Astrocyte (in vitro differentiated cells and primary cell): ENCODE measurements at regions not wholly inside any gene's neighbourhood (a gene's known extent, or its start where the extent isn't known, plus 50 kb on each side); places are given as distances from the start of the nearest gene placed in this dataset.

Experiments used
- DNase-seq: peaks from one replicate; pipeline ENCODE4 v3.0.0-alpha.2; 2010; ENCODE audit warnings: low read depth
- FAIRE-seq: peaks from 2 replicates; lab custom pipeline; 2011; peaks lifted over from hg19 to GRCh38; lab: Jason Lieb, UNC
- H2AFZ ChIP-seq: 2 replicates; pipeline ENCODE4 v1.6.0; 2012; ENCODE audit warnings: low read depth, low read length, inconsistent platforms
- H3K27ac ChIP-seq: 2 replicates; pipeline ENCODE4 v1.5.1; 2011; ENCODE audit warnings: low read depth, low read length, inconsistent platforms
- H3K27me3 ChIP-seq: 2 replicates; pipeline ENCODE4 v1.6.0; 2011; ENCODE audit warnings: low read length, inconsistent platforms; ENCODE audit not compliant: insufficient read depth
- H3K36me3 ChIP-seq: 2 replicates; pipeline ENCODE4 v1.5.1; 2011; ENCODE audit warnings: low read length, inconsistent platforms; ENCODE audit not compliant: insufficient read depth
- H3K4me1 ChIP-seq: 2 replicates; pipeline ENCODE4 v1.5.1; 2011; ENCODE audit warnings: low read length, inconsistent platforms; ENCODE audit not compliant: insufficient read depth
- H3K4me2 ChIP-seq: 2 replicates; pipeline ENCODE4 v1.6.0; 2012; ENCODE audit warnings: low read length, inconsistent platforms
- H3K4me3 ChIP-seq: 2 replicates; pipeline ENCODE4 v1.5.1; 2011; ENCODE audit warnings: low read depth, mild to moderate bottlenecking, low read length, inconsistent platforms; ENCODE audit not compliant: insufficient read depth
- H3K79me2 ChIP-seq: 2 replicates; pipeline ENCODE4 v1.6.0; 2012; ENCODE audit warnings: mild to moderate bottlenecking, low read length, inconsistent platforms; ENCODE audit not compliant: insufficient read depth
- H3K9ac ChIP-seq: 2 replicates; pipeline ENCODE4 v1.6.0; 2012; ENCODE audit warnings: mild to moderate bottlenecking, low read length, inconsistent platforms
- H3K9me3 ChIP-seq: 2 replicates; pipeline ENCODE4 v1.5.1; 2012; ENCODE audit warnings: low read depth, mild to moderate bottlenecking, low read length, inconsistent platforms; ENCODE audit not compliant: insufficient read depth
- H4K20me1 ChIP-seq: 2 replicates; pipeline ENCODE4 v1.6.0; 2012; ENCODE audit warnings: low read length, inconsistent platforms; ENCODE audit not compliant: insufficient read depth
- H3K27ac Mint-ChIP-seq: one replicate; pipeline ENCODE4 v1.8.0; 2021; ENCODE audit warnings: mild to moderate bottlenecking, mixed read lengths; ENCODE audit not compliant: unreplicated experiment
- H3K27me3 Mint-ChIP-seq: one replicate; pipeline ENCODE4 v1.8.0; 2021; ENCODE audit warnings: low read depth, mixed read lengths; ENCODE audit not compliant: unreplicated experiment
- H3K36me3 Mint-ChIP-seq: one replicate; pipeline ENCODE4 v1.8.0; 2021; ENCODE audit warnings: low read depth, mixed read lengths; ENCODE audit not compliant: unreplicated experiment
- H3K4me1 Mint-ChIP-seq: one replicate; pipeline ENCODE4 v1.8.0; 2021; ENCODE audit warnings: low read depth, mixed read lengths; ENCODE audit not compliant: unreplicated experiment
- H3K4me3 Mint-ChIP-seq: one replicate; pipeline ENCODE4 v1.8.0; 2021; ENCODE audit warnings: mild to moderate bottlenecking, moderate library complexity, mixed read lengths; ENCODE audit not compliant: unreplicated experiment
- H3K9me3 Mint-ChIP-seq: one replicate; pipeline ENCODE4 v1.8.0; 2021; ENCODE audit warnings: mild to moderate bottlenecking, mixed read lengths; ENCODE audit not compliant: unreplicated experiment
- CTCF ChIP-seq: IDR thresholded peaks from 2 replicates; pipeline ENCODE4 v1.5.1; 2011; ENCODE audit warnings: low read depth, mild to moderate bottlenecking, inconsistent platforms, low read length, moderate library complexity; ENCODE audit not compliant: insufficient read depth
- EZH2 ChIP-seq: IDR thresholded peaks from 2 replicates; pipeline ENCODE4 v1.6.1; 2012; ENCODE audit warnings: mild to moderate bottlenecking, low read length, inconsistent platforms; ENCODE audit not compliant: insufficient read depth

- Histone ChIP-seq H3K9ac (no peak overlapping the region), H3K27ac (no peak overlapping the region), H3K36me3 (no peaks in the 10 kb centered on the region), H3K4me2 (no peak overlapping the region), H3K9me3 (no peaks in the 10 kb centered on the region), H2AFZ (no peak overlapping the region), H3K79me2 (no peaks in the 10 kb centered on the region), H3K4me1 (no peaks in the 10 kb centered on the region), H4K20me1 (no peaks in the 10 kb centered on the region), H3K27me3 (no peaks in the 10 kb centered on the region), H3K4me3 (no peak overlapping the region)
- TF ChIP-seq EZH2 (no peak), CTCF (no peak)
- Mint-ChIP-seq H3K27ac (no peak overlapping the region), H3K9me3 (no peaks in the 10 kb centered on the region), H3K36me3 (no peaks in the 10 kb centered on the region), H3K4me1 (no peaks in the 10 kb centered on the region), H3K4me3 (no peak overlapping the region), H3K27me3 (no peaks in the 10 kb centered on the region)
- FAIRE-seq (no peak), DNase-seq (no peak)
These were observed 132.3 kb upstream of the ANKRD28 start for GRCh38 chr3:15929944-15930571.

DNA sequence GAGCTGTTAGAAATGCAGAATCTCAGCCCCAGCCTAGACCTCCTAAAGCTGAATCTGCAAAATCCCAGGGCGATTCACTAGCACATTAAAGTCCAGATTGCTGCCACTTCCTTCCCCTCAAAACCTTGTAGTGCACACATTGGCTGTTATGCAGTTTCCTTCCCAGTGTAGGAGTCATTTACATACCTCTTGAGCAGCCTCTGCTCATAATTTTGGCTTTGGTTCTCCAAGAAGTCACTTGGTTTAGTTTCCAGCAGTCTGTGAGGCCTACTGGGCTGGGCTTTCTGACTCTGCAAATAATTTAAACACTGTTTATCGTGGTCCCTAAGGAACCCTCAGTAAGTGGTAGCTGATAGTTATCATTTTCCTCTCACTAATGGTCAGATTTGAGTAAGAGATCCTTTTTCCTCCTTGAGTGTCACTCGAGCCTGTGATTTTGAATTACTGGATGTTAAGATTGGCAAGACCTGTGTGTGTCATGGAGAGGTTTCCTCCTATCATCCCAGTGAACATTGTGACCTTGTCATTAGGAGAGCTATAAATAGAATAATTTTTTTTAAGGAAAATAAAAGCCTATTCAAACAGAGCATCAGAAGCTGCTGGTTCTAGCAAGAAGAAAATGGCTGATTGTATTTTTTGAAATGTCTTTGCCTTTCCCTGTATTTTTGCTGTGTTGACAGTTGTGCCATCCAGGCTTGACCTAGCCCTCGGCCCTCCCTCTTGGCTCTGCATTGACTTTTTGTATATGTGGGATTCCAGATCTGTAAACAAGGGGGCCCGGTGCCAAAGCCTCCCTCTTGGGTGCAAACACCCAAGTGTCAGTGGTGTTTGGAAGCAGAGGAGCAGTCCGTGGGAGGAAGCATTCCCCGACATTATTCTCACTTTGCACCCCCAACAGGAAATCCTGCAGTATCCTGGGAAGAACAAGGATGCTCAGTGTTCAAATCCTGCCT is 134.8 kb upstream of the ANKRD28 start:
- Histone ChIP-seq H3K27ac (no peak overlapping the region), H3K36me3 (no peaks in the 10 kb centered on the region), H3K9ac (no peak overlapping the region), H3K79me2 (no peaks in the 10 kb centered on the region), H3K27me3 (no peaks in the 10 kb centered on the region), H3K4me3 (no peak overlapping the region), H3K4me1 (no peaks in the 10 kb centered on the region), H3K9me3 (no peaks in the 10 kb centered on the region), H3K4me2 (no peak overlapping the region), H2AFZ (no peak overlapping the region), H4K20me1 (no peaks in the 10 kb centered on the region)
- Mint-ChIP-seq H3K4me1 (peaks cover 3% of the 10 kb centered on the region), H3K9me3 (no peaks in the 10 kb centered on the region), H3K27me3 (no peaks in the 10 kb centered on the region), H3K27ac (no peak overlapping the region), H3K36me3 (no peaks in the 10 kb centered on the region), H3K4me3 (no peak overlapping the region)
- FAIRE-seq = no peak
- TF ChIP-seq CTCF (no peak), EZH2 (no peak)
- DNase-seq = no peak
